ENCODE measurements at regions not wholly inside any gene's neighbourhood (a gene's known extent, or its start where the extent isn't known, plus 50 kb on each side); places are given as distances from the start of the nearest gene placed in this dataset.
"Not testable (repeated sequence)": the region's sequence is repeated elsewhere in the genome, so short reads cannot be mapped to it uniquely, and the experiment has no call there.

- Mint-ChIP-seq H3K4me3 (no peak overlapping the region), H3K27ac (no peak overlapping the region), H3K27me3 (ENCODE audit: low read depth in 2 of 2) (peaks cover 0 to 9% of the 10 kb centered on the region in 2 donors), H3K36me3 (no peaks in the 10 kb centered on the region), H3K4me1 (no peaks in the 10 kb centered on the region), H3K9me3 (no peaks in the 10 kb centered on the region)
- TF ChIP-seq CTCF (IDR thresholded peaks at IDR 0.05) = no peak
- ATAC-seq (no peak), DNase-seq (no peak)
- Histone ChIP-seq H3K36me3 (ENCODE audit: control insufficient read depth, insufficient read depth, low read length) (no peaks in the 10 kb centered on the region), H3K27me3 (ENCODE audit: control insufficient read depth, insufficient read depth, low read length) (peaks cover 3% of the 10 kb centered on the region), H3K27ac (ENCODE audit: low read length) (no peak overlapping the region), H3K4me1 (ENCODE audit: control insufficient read depth, insufficient read depth, low read length) (peaks cover 7% of the 10 kb centered on the region), H3K4me3 (ENCODE audit: low read length) (no peak overlapping the region), H3K9me3 (ENCODE audit: control insufficient read depth, insufficient read depth, low read length) (no peaks in the 10 kb centered on the region)
- intact Hi-C loops (cut with micrococcal nuclease) = no loop called here
Measured at GRCh38 chr1:861714-862113, 62.0 kb upstream of the SAMD11 start.

GRCh38 chr1:862601-863000 is 61.1 kb upstream of the SAMD11 start:
- H3K4me1 ChIP-seq (ENCODE audit: control insufficient read depth, insufficient read depth, low read length); H3K27ac ChIP-seq (ENCODE audit: low read length); H3K4me3 ChIP-seq (ENCODE audit: low read length); H3K27ac Mint-ChIP-seq; ATAC-seq; H3K36me3 Mint-ChIP-seq; intact Hi-C loops (cut with micrococcal nuclease); H3K9me3 Mint-ChIP-seq; H3K27me3 ChIP-seq (ENCODE audit: control insufficient read depth, insufficient read depth, low read length); H3K4me3 Mint-ChIP-seq; H3K9me3 ChIP-seq (ENCODE audit: control insufficient read depth, insufficient read depth, low read length); H3K4me1 Mint-ChIP-seq; DNase-seq; H3K36me3 ChIP-seq (ENCODE audit: control insufficient read depth, insufficient read depth, low read length): not testable (repeated sequence)
- WGBS (ENCODE audit: insufficient coverage) = 0% methylated on average over 1 of the region's 1 CpG
- peaks cover 8 to 14% of the 10 kb centered on the region in 2 donors for H3K27me3 Mint-ChIP-seq (ENCODE audit: low read depth in 2 of 2)

- DNase-seq; H3K27ac Mint-ChIP-seq; H3K27me3 ChIP-seq (ENCODE audit: control insufficient read depth, insufficient read depth, low read length); intact Hi-C loops (cut with micrococcal nuclease); H3K9me3 Mint-ChIP-seq; H3K9me3 ChIP-seq (ENCODE audit: control insufficient read depth, insufficient read depth, low read length); H3K36me3 Mint-ChIP-seq; H3K4me1 Mint-ChIP-seq; H3K4me3 ChIP-seq (ENCODE audit: low read length); H3K4me3 Mint-ChIP-seq; H3K4me1 ChIP-seq (ENCODE audit: control insufficient read depth, insufficient read depth, low read length); H3K36me3 ChIP-seq (ENCODE audit: control insufficient read depth, insufficient read depth, low read length); ATAC-seq: not testable (repeated sequence)
- peaks cover 21 to 26% of the 10 kb centered on the region in 2 donors for H3K27me3 Mint-ChIP-seq (ENCODE audit: low read depth in 2 of 2)
- H3K27ac ChIP-seq (ENCODE audit: low read length) = peak overlapping the region; percentile 48
- 58% methylated on average over 4 of the region's 8 CpGs for WGBS (ENCODE audit: insufficient coverage)
Measured at GRCh38 chr1:865633-866032, 58.1 kb upstream of the SAMD11 start.

GRCh38 chr1:866095-866494 is 57.6 kb upstream of the SAMD11 start:
- Mint-ChIP-seq H3K9me3 (no peaks in the 10 kb centered on the region), H3K27ac (no peak overlapping the region), H3K4me1 (no peaks in the 10 kb centered on the region), H3K27me3 (ENCODE audit: low read depth in 2 of 2) (peaks cover 21 to 26% of the 10 kb centered on the region in 2 donors), H3K4me3 (no peak overlapping the region), H3K36me3 (no peaks in the 10 kb centered on the region)
- Histone ChIP-seq H3K27me3 (ENCODE audit: control insufficient read depth, insufficient read depth, low read length) (no peaks in the 10 kb centered on the region), H3K4me3 (ENCODE audit: low read length) (no peak overlapping the region), H3K36me3 (ENCODE audit: control insufficient read depth, insufficient read depth, low read length) (no peaks in the 10 kb centered on the region), H3K4me1 (ENCODE audit: control insufficient read depth, insufficient read depth, low read length) (peaks cover 3% of the 10 kb centered on the region), H3K27ac (ENCODE audit: low read length) (peak overlapping the region; percentile 48), H3K9me3 (ENCODE audit: control insufficient read depth, insufficient read depth, low read length) (no peaks in the 10 kb centered on the region)
- no peak for TF ChIP-seq CTCF (IDR thresholded peaks at IDR 0.05)
- intact Hi-C loops (cut with micrococcal nuclease) = no loop called here
- no peak for ATAC-seq
- 84% methylated on average over 8 of the region's 9 CpGs for WGBS (ENCODE audit: insufficient coverage)
- no peak for DNase-seq

- H3K9me3 ChIP-seq (ENCODE audit: control insufficient read depth, insufficient read depth, low read length); intact Hi-C loops (cut with micrococcal nuclease); H3K4me1 Mint-ChIP-seq; ATAC-seq; H3K36me3 ChIP-seq (ENCODE audit: control insufficient read depth, insufficient read depth, low read length); H3K4me3 Mint-ChIP-seq; H3K9me3 Mint-ChIP-seq; H3K27ac ChIP-seq (ENCODE audit: low read length); H3K4me1 ChIP-seq (ENCODE audit: control insufficient read depth, insufficient read depth, low read length); H3K27ac Mint-ChIP-seq; H3K36me3 Mint-ChIP-seq; H3K4me3 ChIP-seq (ENCODE audit: low read length); H3K27me3 ChIP-seq (ENCODE audit: control insufficient read depth, insufficient read depth, low read length); DNase-seq: not testable (repeated sequence)
- H3K27me3 Mint-ChIP-seq (ENCODE audit: low read depth in 2 of 2) = peaks cover 21 to 23% of the 10 kb centered on the region in 2 donors
- 84% methylated on average over 31 of the region's 33 CpGs for WGBS (ENCODE audit: insufficient coverage)
Measured at GRCh38 chr1:866631-867299, 57.0 kb upstream of the SAMD11 start.

- H3K36me3 Mint-ChIP-seq; H3K27ac ChIP-seq (ENCODE audit: low read length); DNase-seq; H3K9me3 ChIP-seq (ENCODE audit: control insufficient read depth, insufficient read depth, low read length); H3K27me3 ChIP-seq (ENCODE audit: control insufficient read depth, insufficient read depth, low read length); intact Hi-C loops (cut with micrococcal nuclease); ATAC-seq; H3K4me3 ChIP-seq (ENCODE audit: low read length); H3K4me1 ChIP-seq (ENCODE audit: control insufficient read depth, insufficient read depth, low read length); H3K36me3 ChIP-seq (ENCODE audit: control insufficient read depth, insufficient read depth, low read length); H3K4me3 Mint-ChIP-seq; H3K4me1 Mint-ChIP-seq; H3K9me3 Mint-ChIP-seq; H3K27ac Mint-ChIP-seq: not testable (repeated sequence)
- H3K27me3 Mint-ChIP-seq (ENCODE audit: low read depth in 2 of 2) = peaks cover 21% of the 10 kb centered on the region in 2 donors
- WGBS (ENCODE audit: insufficient coverage) = 96% methylated on average over 4 of the region's 4 CpGs
Measured at GRCh38 chr1:867550-867949, 56.2 kb upstream of the SAMD11 start.

Data from natural killer cell (primary cell).